D341Med (cell line): ENCODE measurements at regions not wholly inside any gene's neighbourhood (a gene's known extent, or its start where the extent isn't known, plus 50 kb on each side); places are given as distances from the start of the nearest gene placed in this dataset.
"Not testable (repeated sequence)": the region's sequence is repeated elsewhere in the genome, so short reads cannot be mapped to it uniquely, and the experiment has no call there.

Source experiments
- DNase-seq: peaks from one replicate; pipeline ENCODE4 v3.0.0; 2012; ENCODE audit warnings: low spot score

- no peak for DNase-seq
These were observed 558.6 kb upstream of the SGCD start for GRCh38 chr5:155768332-155768731.

- no peak for DNase-seq
These were observed 554.8 kb upstream of the SGCD start for GRCh38 chr5:155772009-155772662.

- no peak for DNase-seq
These were observed 553.3 kb upstream of the SGCD start for GRCh38 chr5:155773680-155774079.

- DNase-seq = no peak
These were observed 546.7 kb upstream of the SGCD start for GRCh38 chr5:155780260-155780659.

GRCh38 chr5:155783246-155783645, 543.7 kb upstream of the SGCD start:
- no peak for DNase-seq

- DNase-seq = no peak
These were observed 543.2 kb upstream of the SGCD start for GRCh38 chr5:155783791-155784190.

- no peak for DNase-seq
These were observed 540.9 kb upstream of the SGCD start for GRCh38 chr5:155786108-155786507.

- no peak for DNase-seq
These were observed 534.1 kb upstream of the SGCD start for GRCh38 chr5:155792873-155793272.

GRCh38 chr5:155794795-155795194, 532.2 kb upstream of the SGCD start:
- no peak for DNase-seq

GRCh38 chr5:155799308-155799707, 527.7 kb upstream of the SGCD start:
- DNase-seq = no peak

GRCh38 chr5:155807884-155808576, 518.9 kb upstream of the SGCD start:
- DNase-seq = no peak

- DNase-seq = no peak
These were observed 511.7 kb upstream of the SGCD start for GRCh38 chr5:155815248-155815647.

- DNase-seq = no peak
These were observed 504.8 kb upstream of the SGCD start for GRCh38 chr5:155822177-155822576.

- no peak for DNase-seq
These were observed 500.1 kb upstream of the SGCD start for GRCh38 chr5:155826611-155827507.

GRCh38 chr5:155827508-155827815, 499.5 kb upstream of the SGCD start:
- not testable (repeated sequence) for DNase-seq

- DNase-seq = no peak
These were observed 499.0 kb upstream of the SGCD start for GRCh38 chr5:155827949-155828348.

GRCh38 chr5:155831491-155831890, 495.5 kb upstream of the SGCD start:
- DNase-seq = no peak

- peak; percentile 26 for DNase-seq
These were observed 493.7 kb upstream of the SGCD start for GRCh38 chr5:155833287-155833686.

- no peak for DNase-seq
These were observed 492.5 kb upstream of the SGCD start for GRCh38 chr5:155834271-155834975.

- no peak for DNase-seq
These were observed 490.7 kb upstream of the SGCD start for GRCh38 chr5:155836089-155836803.

GRCh38 chr5:155838394-155838793, 488.6 kb upstream of the SGCD start:
- no peak for DNase-seq
